Colonic mucosa (tissue), 4 donors: ENCODE measurements at regions not wholly inside any gene's neighbourhood (a gene's known extent, or its start where the extent isn't known, plus 50 kb on each side); places are given as distances from the start of the nearest gene placed in this dataset.

ENCODE experiments used
- DNase-seq: peaks from one replicate; pipeline ENCODE4 v3.0.0-alpha.2; 2020
- H3K27ac ChIP-seq: fragments of 200-600 bp; one replicate; pipeline ENCODE4 v1.8.0; 2021
- H3K27me3 ChIP-seq: fragments of 200-600 bp; one replicate; pipeline ENCODE4 v1.8.0; 2021
- H3K36me3 ChIP-seq: fragments of 200-600 bp; one replicate; pipeline ENCODE4 v1.8.0; 2021
- H3K4me1 ChIP-seq: fragments of 200-600 bp; one replicate; pipeline ENCODE4 v1.8.0; 2021; ENCODE audit warnings: mild to moderate bottlenecking
- H3K4me3 ChIP-seq: fragments of 200-600 bp; one replicate; pipeline ENCODE4 v1.8.0; 2021
- H3K9ac ChIP-seq, 2 donors: one replicate each; pipeline ENCODE4 v1.7.0; 2013; ENCODE audit warnings: control low read depth in 2 of 2, low read depth in 2 of 2, low read length in 2 of 2
- H3K9me3 ChIP-seq: fragments of 200-600 bp; one replicate; pipeline ENCODE4 v1.8.0; 2021
- intact Hi-C: fragments of 100-400 bp; cut with DNase I; formaldehyde crosslinking; loops from one replicate; pipeline ENCODE4 v1.14.1; 2022
- TF ChIP-seq, protein P1 (sequence below): fragments of 200-600 bp; IDR thresholded peaks from one replicate; pipeline ENCODE4 v1.8.0; 2022; ENCODE audit warnings: antibody characterized with exemption, mild to moderate bottlenecking
- donor health status: healthy.
- donor health status: DM: no; HTN: no; CAD: no.
- donor health status: DM: no; HTN: no; CAD: no.

DNA sequence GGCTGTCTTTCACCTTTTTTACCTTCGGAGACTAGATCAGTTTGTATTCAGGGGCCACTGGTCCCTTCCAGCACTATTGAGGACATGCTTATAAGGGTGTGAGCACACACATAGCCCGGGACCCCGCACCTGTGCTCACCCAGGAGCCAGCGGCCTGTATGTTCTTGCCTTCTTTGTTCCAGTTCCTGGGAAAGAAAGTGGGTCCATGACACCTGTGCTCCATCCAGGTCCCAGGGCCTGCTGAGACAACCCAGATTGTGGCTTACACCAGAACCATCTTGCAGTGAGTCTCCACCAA lies 207.8 kb downstream of the TOMM20 start:
- Histone ChIP-seq H3K9ac (no peak overlapping the region), H3K4me3 (no peak overlapping the region), H3K36me3 (no peaks in the 10 kb centered on the region), H3K4me1 (peaks cover 20% of the 10 kb centered on the region), H3K9me3 (no peaks in the 10 kb centered on the region), H3K27ac (no peak overlapping the region), H3K27me3 (no peaks in the 10 kb centered on the region)
- DNase-seq: no peak
- TF ChIP-seq, protein P1, sequence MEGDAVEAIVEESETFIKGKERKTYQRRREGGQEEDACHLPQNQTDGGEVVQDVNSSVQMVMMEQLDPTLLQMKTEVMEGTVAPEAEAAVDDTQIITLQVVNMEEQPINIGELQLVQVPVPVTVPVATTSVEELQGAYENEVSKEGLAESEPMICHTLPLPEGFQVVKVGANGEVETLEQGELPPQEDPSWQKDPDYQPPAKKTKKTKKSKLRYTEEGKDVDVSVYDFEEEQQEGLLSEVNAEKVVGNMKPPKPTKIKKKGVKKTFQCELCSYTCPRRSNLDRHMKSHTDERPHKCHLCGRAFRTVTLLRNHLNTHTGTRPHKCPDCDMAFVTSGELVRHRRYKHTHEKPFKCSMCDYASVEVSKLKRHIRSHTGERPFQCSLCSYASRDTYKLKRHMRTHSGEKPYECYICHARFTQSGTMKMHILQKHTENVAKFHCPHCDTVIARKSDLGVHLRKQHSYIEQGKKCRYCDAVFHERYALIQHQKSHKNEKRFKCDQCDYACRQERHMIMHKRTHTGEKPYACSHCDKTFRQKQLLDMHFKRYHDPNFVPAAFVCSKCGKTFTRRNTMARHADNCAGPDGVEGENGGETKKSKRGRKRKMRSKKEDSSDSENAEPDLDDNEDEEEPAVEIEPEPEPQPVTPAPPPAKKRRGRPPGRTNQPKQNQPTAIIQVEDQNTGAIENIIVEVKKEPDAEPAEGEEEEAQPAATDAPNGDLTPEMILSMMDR: no peak
- intact Hi-C loops: no loop called here

DNA sequence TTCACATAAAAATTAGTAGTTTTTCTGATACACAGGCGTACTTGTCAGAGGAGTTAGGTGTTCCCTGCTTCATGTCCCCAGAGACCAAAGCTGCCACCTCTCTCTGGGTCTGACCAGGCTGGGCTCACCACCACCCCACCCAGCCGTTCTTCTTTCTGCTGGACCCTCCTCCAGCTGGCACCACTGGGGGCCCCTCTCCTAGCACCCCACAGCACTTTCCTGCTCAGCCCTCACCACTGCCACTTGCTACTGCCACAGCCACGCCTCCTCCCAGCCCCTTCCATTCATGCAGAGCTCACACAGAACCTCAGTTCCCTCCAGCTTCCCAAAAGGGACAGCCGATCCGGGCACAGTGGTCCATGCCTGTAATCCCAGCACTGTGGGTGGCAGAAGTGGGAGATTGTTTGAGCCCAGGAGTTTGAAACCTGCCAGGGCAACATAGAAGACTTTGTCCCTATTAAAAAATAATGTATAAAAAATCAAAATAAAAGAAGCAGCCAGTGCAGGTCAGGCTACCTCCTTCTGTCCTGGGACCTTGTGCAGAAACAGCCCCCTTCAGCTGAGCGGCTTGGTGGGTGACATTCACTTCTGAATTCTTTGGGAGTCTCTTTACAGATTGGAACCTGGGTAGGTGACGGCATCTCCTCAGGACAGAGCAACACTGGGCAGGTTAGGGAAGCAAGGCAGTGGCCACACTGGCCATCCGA lies 208.3 kb downstream of the TOMM20 start:
- TF ChIP-seq, protein P1: no peak
- H3K9ac ChIP-seq: no peak overlapping the region
- no peak for DNase-seq
- no peaks in the 10 kb centered on the region for H3K36me3 ChIP-seq
- H3K27me3 ChIP-seq: no peaks in the 10 kb centered on the region
- H3K9me3 ChIP-seq: no peaks in the 10 kb centered on the region
- H3K4me1 ChIP-seq: peaks cover 20% of the 10 kb centered on the region
- H3K4me3 ChIP-seq: no peak overlapping the region
- H3K27ac ChIP-seq: no peak overlapping the region
- intact Hi-C loops: no loop called here

DNA sequence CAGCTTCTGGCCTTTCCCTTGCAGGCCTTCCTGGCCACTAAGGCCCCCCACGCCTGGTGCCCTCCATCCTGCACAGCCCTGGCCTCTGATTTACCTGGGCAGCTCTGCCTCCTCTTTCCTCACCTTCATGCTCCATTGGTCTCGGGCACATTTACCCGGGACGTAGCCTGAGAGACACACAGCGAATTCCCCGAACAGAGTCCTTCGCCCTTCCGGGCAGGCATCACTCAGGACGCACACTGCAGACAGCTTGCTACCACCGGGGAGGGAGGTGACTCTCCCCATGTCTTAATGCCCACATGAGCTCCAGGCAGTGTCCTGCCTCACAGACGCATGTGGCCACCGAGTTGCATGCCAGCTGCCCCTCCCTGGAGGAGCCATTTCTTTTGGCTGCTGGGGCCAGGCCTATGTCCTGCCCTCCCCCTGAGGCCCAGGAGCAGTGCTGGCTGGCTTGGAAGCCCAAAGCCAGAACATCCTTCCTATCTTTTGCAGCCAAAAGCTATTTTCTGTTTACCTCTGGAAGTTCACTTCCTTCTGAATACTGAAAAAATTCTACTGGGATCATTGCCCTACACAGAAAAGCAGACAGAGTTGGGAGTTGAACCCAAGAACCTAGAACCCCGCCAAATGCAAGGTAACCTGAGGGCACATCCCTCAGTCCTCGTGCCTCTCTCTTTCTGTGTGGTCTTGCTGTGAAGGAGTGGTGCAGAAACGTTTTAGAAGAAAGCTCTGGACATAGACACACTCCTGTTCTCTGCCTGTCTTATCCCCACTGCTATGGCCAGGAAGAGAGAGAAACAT lies 209.5 kb downstream of the TOMM20 start:
- Histone ChIP-seq H3K4me3 (no peak overlapping the region), H3K9ac (peak overlapping the region in 1 of 2 donors; percentile 75), H3K9me3 (no peaks in the 10 kb centered on the region), H3K4me1 (peaks cover 20% of the 10 kb centered on the region), H3K27me3 (no peaks in the 10 kb centered on the region), H3K27ac (peak overlapping the region; percentile 65), H3K36me3 (no peaks in the 10 kb centered on the region)
- DNase-seq: no peak
- TF ChIP-seq, protein P1: no peak
- intact Hi-C loops: no loop called here

DNA sequence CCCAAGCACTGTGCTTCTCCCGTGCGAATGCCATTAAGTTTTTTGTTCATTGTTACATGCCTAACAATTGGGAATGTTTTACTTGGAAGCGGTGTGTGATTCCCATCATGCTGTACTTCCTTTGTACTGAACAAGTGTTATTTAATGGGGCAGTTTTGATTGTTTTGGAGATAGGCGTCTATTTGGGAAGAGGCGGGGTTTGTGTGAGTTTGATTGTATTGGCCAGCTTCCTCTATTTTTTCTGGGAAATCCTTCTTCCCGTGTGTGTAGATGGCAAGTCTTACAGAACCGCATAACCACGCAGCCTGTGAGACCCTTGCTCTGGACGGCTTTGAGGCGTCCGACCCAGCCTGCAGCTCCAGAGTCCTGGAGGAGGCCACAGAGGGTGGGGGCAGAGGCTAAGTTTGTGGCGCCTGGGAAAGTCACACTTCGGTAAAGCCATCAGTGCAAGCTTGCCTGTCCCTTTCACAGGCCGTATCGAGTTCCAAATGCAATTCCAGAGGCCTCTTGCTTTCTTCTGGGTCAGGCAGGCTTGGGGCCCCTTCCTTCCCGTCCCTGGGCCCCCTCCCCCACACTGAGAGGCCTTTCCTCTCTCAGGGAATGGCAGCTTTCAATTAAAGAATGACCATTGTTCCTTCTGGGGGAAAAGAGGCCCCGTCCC lies 210.3 kb downstream of the TOMM20 start:
- Histone ChIP-seq H3K4me1 (peaks cover 20% of the 10 kb centered on the region), H3K9ac (peak overlapping the region in 1 of 2 donors; percentile 75)

More for the DNA sequence above, 210.3 kb downstream of the TOMM20 start:
- no peaks in the 10 kb centered on the region for H3K36me3 ChIP-seq
- no peak overlapping the region for H3K4me3 ChIP-seq
- intact Hi-C loops: no loop called here
- TF ChIP-seq, protein P1: no peak
- no peaks in the 10 kb centered on the region for H3K9me3 ChIP-seq
- peak; percentile 55 for DNase-seq
- peak overlapping the region; percentile 65 for H3K27ac ChIP-seq
- H3K27me3 ChIP-seq: no peaks in the 10 kb centered on the region
